Activated T-helper 2 cell treated with anti-CD3 and anti-CD28 coated beads, Interferon-gamma antibody, Interleukin-2, Interleukin-4, amounts not matched to agents 10 μg/mL and 5 μg/mL and 100 μg/mL, durations not matched to agents 14 hours and 24 hours and 36 hours (primary cell): ENCODE measurements at regions not wholly inside any gene's neighbourhood (a gene's known extent, or its start where the extent isn't known, plus 50 kb on each side); places are given as distances from the start of the nearest gene placed in this dataset.
"Not testable (repeated sequence)": the region's sequence is repeated elsewhere in the genome, so short reads cannot be mapped to it uniquely, and the experiment has no call there.

Experiments used
- DNase-seq: peaks from one replicate; pipeline ENCODE4 v3.0.0; 2021; ENCODE audit warnings: low spot score
- H3K27ac Mint-ChIP-seq: one replicate; pipeline ENCODE4 v1.8.0; 2021; ENCODE audit warnings: mixed read lengths
- H3K27me3 Mint-ChIP-seq: one replicate; pipeline ENCODE4 v1.8.0; 2021; ENCODE audit warnings: low read depth, mixed read lengths
- H3K36me3 Mint-ChIP-seq: one replicate; pipeline ENCODE4 v1.8.0; 2021; ENCODE audit warnings: low read depth, mixed read lengths
- H3K4me1 Mint-ChIP-seq: one replicate; pipeline ENCODE4 v1.8.0; 2021; ENCODE audit warnings: low read depth, mixed read lengths
- H3K4me3 Mint-ChIP-seq: one replicate; pipeline ENCODE4 v1.8.0; 2021; ENCODE audit warnings: low read depth, mild to moderate bottlenecking, moderate library complexity, mixed read lengths
- H3K9me3 Mint-ChIP-seq: one replicate; pipeline ENCODE4 v1.8.0; 2021; ENCODE audit warnings: mixed read lengths
- intact Hi-C: fragments of 100-400 bp; cut with micrococcal nuclease; formaldehyde crosslinking; loops from one replicate; pipeline ENCODE4 v1.15.1; 2023

GRCh38 chr1:47491341-47491753 is 53.5 kb downstream of the FOXD2 start:
- Mint-ChIP-seq H3K36me3 (no peaks in the 10 kb centered on the region), H3K27ac (no peak overlapping the region), H3K4me1 (no peaks in the 10 kb centered on the region), H3K27me3 (peaks cover 6% of the 10 kb centered on the region), H3K4me3 (no peak overlapping the region), H3K9me3 (no peaks in the 10 kb centered on the region)
- no peak for DNase-seq
- intact Hi-C loops, result no loop called here

DNA sequence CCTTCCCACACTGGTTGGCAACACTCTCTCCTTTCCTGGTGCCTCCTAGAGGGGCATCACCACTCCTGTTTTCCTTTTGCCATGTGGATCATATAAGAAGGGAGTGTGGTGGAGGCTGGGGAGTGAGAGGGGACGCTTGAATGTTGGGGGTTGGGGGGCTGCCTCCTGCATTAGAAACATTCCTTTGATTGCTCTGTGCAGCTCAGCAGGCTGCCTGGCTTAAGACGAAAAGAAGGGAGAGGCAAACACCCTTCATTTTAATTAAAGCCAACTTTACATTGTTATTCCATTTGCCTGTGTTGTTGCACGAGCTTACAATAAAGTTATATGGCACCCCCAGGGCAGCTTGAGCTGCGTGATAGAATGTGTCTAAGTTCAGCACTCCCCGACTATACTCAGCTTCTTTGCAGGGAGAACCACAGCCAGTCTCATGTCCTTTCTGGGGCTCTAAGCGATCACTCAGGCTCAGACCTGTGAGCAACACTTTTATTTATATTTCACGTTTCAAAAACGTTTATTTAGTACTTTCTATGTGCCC is 57.4 kb downstream of the FOXD2 start:
- intact Hi-C loops, result no loop called here
- Mint-ChIP-seq H3K27me3 (peaks cover 15% of the 10 kb centered on the region), H3K4me3 (no peak overlapping the region), H3K9me3 (no peaks in the 10 kb centered on the region), H3K4me1 (no peaks in the 10 kb centered on the region), H3K27ac (no peak overlapping the region), H3K36me3 (no peaks in the 10 kb centered on the region)
- DNase-seq, result no peak

DNA sequence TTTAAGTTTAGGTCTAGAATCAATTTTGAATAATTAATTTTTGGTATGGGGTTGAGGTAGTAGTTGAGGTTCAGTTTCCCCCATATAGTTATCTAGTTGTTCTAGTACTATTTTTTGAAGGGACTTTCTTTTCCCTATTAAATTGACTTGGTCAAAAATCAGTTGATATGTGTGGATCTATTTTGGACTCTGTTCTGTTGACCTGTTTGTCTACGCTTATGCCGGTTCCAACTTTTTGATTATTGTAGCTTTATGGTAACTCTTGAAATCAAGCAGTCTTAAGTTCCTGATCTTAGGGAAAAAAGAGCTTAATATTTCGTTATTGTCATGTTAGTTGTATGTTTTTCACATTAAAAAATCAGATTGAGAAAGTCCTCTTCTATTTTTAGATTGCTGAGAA is 60.7 kb downstream of the FOXD2 start:
- H3K9me3 Mint-ChIP-seq, result no peaks in the 10 kb centered on the region

DNA sequence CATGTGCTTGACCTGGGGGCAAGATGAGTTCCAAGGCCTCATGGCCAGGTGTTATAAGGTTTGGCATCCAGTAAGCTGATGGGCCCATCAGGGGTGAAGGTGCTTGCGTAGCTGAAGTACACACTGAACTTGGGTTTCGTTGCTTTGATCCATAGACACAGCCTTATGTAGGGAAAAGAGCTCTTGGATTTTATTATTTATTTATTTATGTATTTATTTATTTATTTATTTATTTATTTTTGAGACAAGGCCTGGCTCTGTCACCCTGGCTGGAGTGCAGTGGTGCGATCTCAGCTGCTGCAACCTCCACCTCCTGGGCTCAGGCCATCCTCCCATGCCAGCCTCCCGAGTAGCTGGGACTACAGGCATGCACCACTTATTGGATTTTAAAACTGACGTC is 63.2 kb downstream of the FOXD2 start:
- no peaks in the 10 kb centered on the region for H3K36me3 Mint-ChIP-seq
- no peaks in the 10 kb centered on the region for H3K9me3 Mint-ChIP-seq
- H3K27ac Mint-ChIP-seq, result no peak overlapping the region
- intact Hi-C loops, result no loop called here
- no peaks in the 10 kb centered on the region for H3K4me1 Mint-ChIP-seq
- H3K4me3 Mint-ChIP-seq, result no peak overlapping the region
- no peak for DNase-seq
- peaks cover 31% of the 10 kb centered on the region for H3K27me3 Mint-ChIP-seq

More for the DNA sequence above, 60.7 kb downstream of the FOXD2 start:
- no peaks in the 10 kb centered on the region for H3K4me1 Mint-ChIP-seq
- no peak overlapping the region for H3K27ac Mint-ChIP-seq
- DNase-seq, result no peak
- intact Hi-C loops, result no loop called here
- peaks cover 22% of the 10 kb centered on the region for H3K27me3 Mint-ChIP-seq
- H3K36me3 Mint-ChIP-seq, result no peaks in the 10 kb centered on the region
- H3K4me3 Mint-ChIP-seq, result no peak overlapping the region

DNA sequence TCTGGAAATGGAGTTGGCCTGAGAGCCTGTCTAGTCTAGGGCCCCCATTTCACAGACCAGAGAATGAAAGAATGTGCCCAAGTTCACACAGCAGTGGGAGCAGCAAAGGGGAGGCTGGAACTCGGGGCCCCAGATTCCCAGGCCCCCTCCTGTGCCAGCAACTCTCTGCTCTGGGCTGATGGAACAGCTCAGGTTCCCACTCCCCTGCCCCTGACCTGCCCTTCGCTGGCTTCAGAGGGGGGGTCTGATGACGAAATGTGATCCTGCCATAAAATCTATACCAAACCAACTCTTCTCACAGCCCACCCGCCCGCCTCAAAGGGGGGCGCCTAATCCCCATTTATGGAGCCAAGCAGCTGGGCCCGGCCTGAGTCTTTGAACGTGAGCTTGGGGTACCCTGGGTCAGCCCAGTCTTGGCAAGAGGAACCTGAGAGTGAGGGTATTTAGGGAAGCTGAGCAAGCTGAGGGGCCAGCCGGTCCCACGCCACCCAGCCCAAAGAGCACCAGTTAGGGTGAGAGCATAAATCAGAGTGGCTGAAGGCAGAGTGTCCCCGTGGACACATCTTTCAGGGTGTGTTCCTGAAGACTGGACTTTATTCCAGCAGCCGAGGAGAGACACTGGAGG is 65.0 kb downstream of the FOXD2 start:
- no peak for DNase-seq
- Mint-ChIP-seq H3K4me3 (no peak overlapping the region), H3K27ac (no peak overlapping the region), H3K9me3 (no peaks in the 10 kb centered on the region), H3K36me3 (no peaks in the 10 kb centered on the region), H3K27me3 (peaks cover 44% of the 10 kb centered on the region), H3K4me1 (no peaks in the 10 kb centered on the region)
- intact Hi-C loops, result no loop called here

- DNase-seq, intact Hi-C loops, H3K4me1 Mint-ChIP-seq, H3K4me3 Mint-ChIP-seq, H3K36me3 Mint-ChIP-seq, H3K27ac Mint-ChIP-seq, H3K9me3 Mint-ChIP-seq: not testable (repeated sequence)
- peaks cover 54% of the 10 kb centered on the region for H3K27me3 Mint-ChIP-seq
Observed at GRCh38 chr1:47504840-47505239, 67.0 kb downstream of the FOXD2 start.

- no peaks in the 10 kb centered on the region for H3K9me3 Mint-ChIP-seq
- H3K4me3 Mint-ChIP-seq, result no peak overlapping the region
- H3K27me3 Mint-ChIP-seq, result peaks cover 58% of the 10 kb centered on the region
- no peaks in the 10 kb centered on the region for H3K36me3 Mint-ChIP-seq
- intact Hi-C loops, result no loop called here
- no peak overlapping the region for H3K27ac Mint-ChIP-seq
- H3K4me1 Mint-ChIP-seq, result peaks cover 2% of the 10 kb centered on the region
- no peak for DNase-seq
Observed at GRCh38 chr1:47505267-47505666, 67.4 kb downstream of the FOXD2 start.

- peaks cover 63% of the 10 kb centered on the region for H3K27me3 Mint-ChIP-seq
- intact Hi-C loops, result no loop called here
- no peaks in the 10 kb centered on the region for H3K36me3 Mint-ChIP-seq
- no peaks in the 10 kb centered on the region for H3K9me3 Mint-ChIP-seq
- H3K27ac Mint-ChIP-seq, result no peak overlapping the region
- DNase-seq, result no peak
- no peak overlapping the region for H3K4me3 Mint-ChIP-seq
- peaks cover 2% of the 10 kb centered on the region for H3K4me1 Mint-ChIP-seq
Observed at GRCh38 chr1:47506053-47506452, 68.2 kb downstream of the FOXD2 start.

DNA sequence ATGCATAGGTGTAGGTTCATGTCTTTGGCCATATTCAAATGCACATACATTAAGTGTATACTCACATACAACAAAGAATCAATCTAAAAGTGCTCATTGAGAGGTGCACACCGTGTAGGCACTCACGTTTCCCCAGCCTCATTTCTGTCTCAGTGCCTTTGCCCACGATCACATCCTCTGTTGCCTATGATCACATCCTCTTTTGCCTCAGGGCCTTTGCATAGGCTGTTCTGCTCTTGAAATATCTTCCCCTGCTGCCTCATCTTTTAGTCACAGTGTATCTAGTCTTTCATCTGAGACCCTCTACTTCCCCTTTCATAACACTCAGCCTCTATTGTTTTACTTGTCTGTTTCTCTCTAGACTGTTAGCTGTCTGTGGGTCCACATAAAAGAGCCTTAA is 69.3 kb downstream of the FOXD2 start:
- Mint-ChIP-seq H3K4me3 (no peak overlapping the region), H3K4me1 (peaks cover 2% of the 10 kb centered on the region), H3K9me3 (no peaks in the 10 kb centered on the region), H3K36me3 (no peaks in the 10 kb centered on the region), H3K27me3 (peaks cover 64% of the 10 kb centered on the region), H3K27ac (no peak overlapping the region)
- intact Hi-C loops, result no loop called here
- no peak for DNase-seq

DNA sequence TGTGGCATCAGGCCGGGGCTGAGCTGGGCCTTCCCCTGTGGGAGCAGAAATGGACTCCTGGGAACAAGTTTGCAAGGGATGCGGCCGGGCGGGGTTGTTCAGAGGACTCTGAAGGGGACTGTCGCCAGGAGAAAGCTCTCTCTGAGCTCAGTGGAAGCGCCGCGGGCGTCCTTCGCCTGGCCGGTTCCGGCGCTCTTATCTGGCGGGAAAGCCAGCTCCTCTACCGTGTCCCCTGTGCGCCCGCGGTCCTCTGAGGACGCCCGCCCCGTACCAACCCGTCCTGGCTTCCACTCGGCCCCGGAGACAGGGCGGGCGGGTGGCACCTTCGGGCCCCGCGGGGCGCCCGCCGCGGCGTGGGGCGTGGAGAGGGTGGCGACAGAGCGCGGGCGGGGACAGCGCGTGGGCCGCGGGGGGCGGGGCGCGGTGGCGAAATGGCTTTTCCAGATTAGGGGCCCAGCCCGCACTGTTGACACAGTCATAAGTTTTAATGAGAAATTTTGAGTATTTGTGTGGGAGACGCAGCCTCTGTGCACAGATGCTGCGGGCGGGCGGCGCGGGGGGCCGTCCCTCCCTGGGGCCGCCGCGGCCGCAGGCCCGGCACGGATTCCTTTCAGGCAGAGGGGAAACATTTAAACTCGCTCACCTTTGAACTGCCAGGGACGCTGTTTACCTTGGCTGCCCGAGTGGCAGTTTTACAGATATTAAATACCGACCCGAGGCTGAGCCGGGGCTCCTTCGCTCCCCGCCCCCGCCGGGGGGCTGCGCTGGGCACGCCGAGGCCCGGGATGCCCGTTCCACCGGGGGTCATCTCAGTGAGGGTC is 70.2 kb downstream of the FOXD2 start:
- intact Hi-C loops, result no loop called here
- H3K36me3 Mint-ChIP-seq, result no peaks in the 10 kb centered on the region
- H3K4me1 Mint-ChIP-seq, result peaks cover 2% of the 10 kb centered on the region
- H3K4me3 Mint-ChIP-seq, result no peak overlapping the region
- no peak overlapping the region for H3K27ac Mint-ChIP-seq
- H3K27me3 Mint-ChIP-seq, result peaks cover 69% of the 10 kb centered on the region
- DNase-seq, result no peak
- H3K9me3 Mint-ChIP-seq, result no peaks in the 10 kb centered on the region

DNA sequence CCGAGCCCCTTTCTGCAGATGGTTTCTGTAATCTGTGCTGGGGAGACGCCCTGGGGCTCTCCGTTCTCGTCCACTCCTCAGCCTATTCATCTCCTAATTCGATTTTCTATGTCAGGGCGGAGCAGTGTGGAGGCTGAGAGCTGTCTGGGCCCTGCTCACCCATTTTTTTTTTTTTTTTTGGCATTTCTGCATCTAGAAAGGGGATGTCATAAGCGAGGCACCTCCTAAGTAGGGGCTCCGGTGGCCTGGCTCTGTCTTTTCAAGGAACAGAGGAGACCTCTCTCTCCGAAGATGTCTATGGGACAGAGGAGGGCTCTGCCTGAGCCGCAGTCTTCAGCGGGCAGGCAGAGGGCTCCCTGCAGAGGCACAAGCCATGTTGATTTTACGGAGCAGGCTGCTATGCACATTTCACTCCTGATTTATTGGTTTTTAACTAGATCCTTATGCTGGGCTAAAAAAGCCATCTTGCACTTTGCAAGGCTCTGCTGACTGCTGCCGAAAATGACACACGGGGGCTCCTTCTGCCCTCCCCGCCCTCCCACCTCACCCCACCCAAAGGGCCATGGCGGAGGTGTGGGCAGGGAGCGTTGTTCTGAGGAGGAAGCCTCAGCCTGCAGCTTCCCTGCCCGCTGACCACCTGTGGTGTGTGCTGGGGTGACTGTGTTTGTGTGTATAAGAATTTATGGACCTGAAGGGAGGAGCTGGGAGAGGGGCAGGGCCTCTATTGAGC is 71.0 kb downstream of the FOXD2 start:
- intact Hi-C loops, result no loop called here
- no peak overlapping the region for H3K27ac Mint-ChIP-seq
- no peak for DNase-seq
- peaks cover 1% of the 10 kb centered on the region for H3K9me3 Mint-ChIP-seq
- H3K4me3 Mint-ChIP-seq, result peak overlapping the region; percentile 10
- no peaks in the 10 kb centered on the region for H3K36me3 Mint-ChIP-seq
- H3K27me3 Mint-ChIP-seq, result peaks cover 63% of the 10 kb centered on the region
- H3K4me1 Mint-ChIP-seq, result peaks cover 2% of the 10 kb centered on the region

GRCh38 chr1:47510282-47510811 is 72.5 kb downstream of the FOXD2 start:
- Mint-ChIP-seq H3K9me3 (peaks cover 10% of the 10 kb centered on the region), H3K4me1 (peaks cover 2% of the 10 kb centered on the region), H3K27ac (no peak overlapping the region), H3K27me3 (peaks cover 59% of the 10 kb centered on the region), H3K4me3 (no peak overlapping the region), H3K36me3 (no peaks in the 10 kb centered on the region)
- intact Hi-C loops, result no loop called here
- no peak for DNase-seq
